NCI-H82 treated with DMSO at 0.1 percent for 48 hours (cell line): ENCODE measurements at regions not wholly inside any gene's neighbourhood (a gene's known extent, or its start where the extent isn't known, plus 50 kb on each side); places are given as distances from the start of the nearest gene placed in this dataset.
A peak's percentile ranks its signal among the peaks of the same experiment; 100 is the strongest.

Experiments
- DNase-seq: peaks from one replicate; lab custom pipeline; 2025; ENCODE audit not compliant: unreplicated experiment; lab: John Stamatoyannopoulos, UW

GRCh38 chr2:16615687-16616615, 49.7 kb downstream of the CYRIA start:
- DNase-seq = no peak

- no peak for DNase-seq
These were observed 50.4 kb downstream of the CYRIA start for GRCh38 chr2:16615246-16615645.

GRCh38 chr2:16614314-16614860, 51.2 kb downstream of the CYRIA start:
- DNase-seq = no peak

- DNase-seq = peak; percentile 5
These were observed 52.1 kb downstream of the CYRIA start for GRCh38 chr2:16613539-16614011.

GRCh38 chr2:16612490-16612889, 53.1 kb downstream of the CYRIA start:
- no peak for DNase-seq

- no peak for DNase-seq
These were observed 55.8 kb downstream of the CYRIA start for GRCh38 chr2:16609786-16610185.

GRCh38 chr2:16608661-16609643, 56.7 kb downstream of the CYRIA start:
- DNase-seq = peak; percentile 70

GRCh38 chr2:16607301-16607700, 58.3 kb downstream of the CYRIA start:
- DNase-seq = no peak

GRCh38 chr2:16604236-16604635, 61.4 kb downstream of the CYRIA start:
- DNase-seq = no peak

- no peak for DNase-seq
These were observed 74.2 kb downstream of the CYRIA start for GRCh38 chr2:16591370-16591933.

GRCh38 chr2:16589465-16589864, 76.2 kb downstream of the CYRIA start:
- DNase-seq = no peak

GRCh38 chr2:16588565-16588964, 77.1 kb downstream of the CYRIA start:
- DNase-seq = no peak

GRCh38 chr2:16587601-16588000, 78.0 kb downstream of the CYRIA start:
- DNase-seq = no peak

- no peak for DNase-seq
These were observed 80.7 kb downstream of the CYRIA start for GRCh38 chr2:16584824-16585540.

- no peak for DNase-seq
These were observed 81.5 kb downstream of the CYRIA start for GRCh38 chr2:16584084-16584483.

- no peak for DNase-seq
These were observed 84.4 kb downstream of the CYRIA start for GRCh38 chr2:16581241-16581640.

GRCh38 chr2:16578081-16578480, 87.6 kb downstream of the CYRIA start:
- no peak for DNase-seq

- DNase-seq = no peak
These were observed 95.1 kb downstream of the CYRIA start for GRCh38 chr2:16570516-16570915.

GRCh38 chr2:16568998-16569784, 96.4 kb downstream of the CYRIA start:
- no peak for DNase-seq
